Skeletal muscle tissue (tissue), 3 donors: ENCODE measurements at regions not wholly inside any gene's neighbourhood (a gene's known extent, or its start where the extent isn't known, plus 50 kb on each side); places are given as distances from the start of the nearest gene placed in this dataset.

Experiments used
- H3K27ac ChIP-seq: one replicate; pipeline ENCODE4 v1.7.0; 2013; ENCODE audit warnings: mild to moderate bottlenecking, low read depth, low read length, inconsistent platforms
- H3K27me3 ChIP-seq, 3 donors: one replicate each; pipeline ENCODE4 v1.7.0; 2013; ENCODE audit warnings: low read length in 3 of 3; ENCODE audit not compliant: control insufficient read depth in 3 of 3, insufficient read depth in 3 of 3
- H3K36me3 ChIP-seq, 3 donors: one replicate each; pipeline ENCODE4 v1.7.0; 2013; ENCODE audit warnings: low read length in 3 of 3; ENCODE audit not compliant: control insufficient read depth in 3 of 3, insufficient read depth in 3 of 3
- H3K4me1 ChIP-seq, 3 donors: one replicate each; pipeline ENCODE4 v1.7.0; 2013; ENCODE audit warnings: low read length in 3 of 3, mild to moderate bottlenecking in 3 of 3; ENCODE audit not compliant: control insufficient read depth in 3 of 3, insufficient read depth in 3 of 3
- H3K4me3 ChIP-seq, 3 donors: one replicate each; pipeline ENCODE4 v1.7.0; 2013; ENCODE audit warnings: low read length in 3 of 3
- H3K9ac ChIP-seq, 3 donors: one replicate each; pipeline ENCODE4 v1.7.0; 2013; ENCODE audit warnings: low read length in 3 of 3, mild to moderate bottlenecking in 3 of 3, moderate library complexity in 2 of 3, low read depth in 1 of 3
- H3K9me3 ChIP-seq, 3 donors: one replicate each; pipeline ENCODE4 v1.7.0; 2013; ENCODE audit warnings: low read length in 3 of 3; ENCODE audit not compliant: control insufficient read depth in 3 of 3
- donor health status: Osteomylitis.

DNA sequence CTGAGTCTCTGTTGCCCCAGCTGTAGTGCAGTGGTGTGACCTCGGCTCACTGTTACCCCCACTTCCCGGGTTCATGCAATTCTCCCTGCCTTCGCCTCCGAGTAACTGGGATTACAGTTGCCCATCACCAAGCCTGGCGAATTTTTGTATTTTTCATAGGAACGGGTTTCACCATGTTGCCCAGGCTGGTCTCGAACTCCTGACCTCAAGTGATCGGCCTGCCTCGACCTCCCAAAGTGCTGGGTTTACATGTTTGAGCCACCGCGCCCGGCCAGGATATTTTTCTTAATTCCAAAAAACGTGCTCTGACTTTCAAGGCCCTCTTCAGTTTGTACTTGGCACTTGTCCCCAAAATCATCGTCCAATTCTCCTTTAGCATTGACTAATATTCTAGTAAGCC, 129.2 kb upstream of the EPHA5 start:
- Histone ChIP-seq H3K9me3 (no peaks in the 10 kb centered on the region), H3K27me3 (no peaks in the 10 kb centered on the region), H3K4me1 (no peaks in the 10 kb centered on the region), H3K27ac (no peak overlapping the region), H3K36me3 (no peaks in the 10 kb centered on the region), H3K9ac (no peak overlapping the region), H3K4me3 (no peak overlapping the region)

DNA sequence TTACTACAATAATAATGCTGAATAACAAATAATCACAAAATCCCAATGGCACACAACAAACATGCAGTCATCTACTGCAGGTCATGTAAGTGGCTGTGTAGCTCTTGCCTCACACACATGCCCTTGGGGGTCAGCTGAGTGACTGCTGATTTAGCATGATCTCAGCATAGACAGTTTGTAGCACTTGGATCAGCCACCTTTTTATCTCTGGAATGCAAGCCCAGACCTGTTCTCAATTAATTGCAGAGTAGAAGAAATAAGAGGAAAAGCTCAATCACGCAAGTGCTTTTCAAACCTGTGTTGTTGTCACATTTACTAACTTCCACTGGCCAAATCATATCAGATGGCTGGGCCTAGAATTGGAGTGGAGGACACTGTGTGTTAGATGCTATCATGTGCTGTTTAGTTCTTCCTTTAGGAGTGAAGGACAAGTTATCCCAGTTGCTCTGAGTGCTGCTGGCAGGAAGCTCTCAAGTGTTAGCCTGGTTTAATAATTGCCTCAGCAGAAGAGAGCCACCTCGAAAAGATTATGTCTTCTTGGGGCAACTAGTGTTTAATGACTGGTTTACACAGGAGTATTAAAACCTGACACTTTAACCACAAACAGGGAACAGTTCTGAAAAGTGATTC, 128.3 kb upstream of the EPHA5 start:
- Histone ChIP-seq H3K27ac (no peak overlapping the region), H3K4me1 (no peaks in the 10 kb centered on the region), H3K9ac (no peak overlapping the region), H3K36me3 (no peaks in the 10 kb centered on the region), H3K4me3 (no peak overlapping the region), H3K27me3 (no peaks in the 10 kb centered on the region), H3K9me3 (no peaks in the 10 kb centered on the region)

DNA sequence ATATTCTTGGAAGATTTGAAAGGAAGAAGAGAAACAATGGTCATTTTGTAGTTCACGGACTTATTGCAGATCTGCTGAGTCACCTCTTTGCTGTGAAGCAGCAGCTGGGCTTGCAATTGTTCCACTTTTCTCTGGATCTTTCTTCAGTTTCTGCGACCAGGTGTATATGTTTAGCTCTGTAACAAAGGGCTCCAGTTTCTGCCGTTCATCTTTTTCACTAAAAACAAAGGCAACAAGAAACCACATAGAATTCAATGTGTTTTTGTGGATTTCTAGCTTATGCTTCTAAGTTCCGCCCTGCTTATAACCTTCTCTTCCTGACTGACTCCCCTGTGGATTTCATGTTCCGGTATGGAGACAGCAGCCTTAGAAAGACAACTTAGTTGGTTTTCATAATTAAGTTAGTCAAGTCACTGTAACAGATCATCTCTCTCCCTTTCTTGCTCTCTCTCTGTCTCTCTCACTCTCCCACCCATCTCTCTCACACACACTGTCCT, 121.6 kb upstream of the EPHA5 start:
- H3K9me3 ChIP-seq: no peaks in the 10 kb centered on the region
- H3K27me3 ChIP-seq: no peaks in the 10 kb centered on the region
- no peaks in the 10 kb centered on the region for H3K36me3 ChIP-seq
- no peaks in the 10 kb centered on the region for H3K4me1 ChIP-seq
- H3K4me3 ChIP-seq: no peak overlapping the region
- H3K27ac ChIP-seq: no peak overlapping the region
- no peak overlapping the region for H3K9ac ChIP-seq

DNA sequence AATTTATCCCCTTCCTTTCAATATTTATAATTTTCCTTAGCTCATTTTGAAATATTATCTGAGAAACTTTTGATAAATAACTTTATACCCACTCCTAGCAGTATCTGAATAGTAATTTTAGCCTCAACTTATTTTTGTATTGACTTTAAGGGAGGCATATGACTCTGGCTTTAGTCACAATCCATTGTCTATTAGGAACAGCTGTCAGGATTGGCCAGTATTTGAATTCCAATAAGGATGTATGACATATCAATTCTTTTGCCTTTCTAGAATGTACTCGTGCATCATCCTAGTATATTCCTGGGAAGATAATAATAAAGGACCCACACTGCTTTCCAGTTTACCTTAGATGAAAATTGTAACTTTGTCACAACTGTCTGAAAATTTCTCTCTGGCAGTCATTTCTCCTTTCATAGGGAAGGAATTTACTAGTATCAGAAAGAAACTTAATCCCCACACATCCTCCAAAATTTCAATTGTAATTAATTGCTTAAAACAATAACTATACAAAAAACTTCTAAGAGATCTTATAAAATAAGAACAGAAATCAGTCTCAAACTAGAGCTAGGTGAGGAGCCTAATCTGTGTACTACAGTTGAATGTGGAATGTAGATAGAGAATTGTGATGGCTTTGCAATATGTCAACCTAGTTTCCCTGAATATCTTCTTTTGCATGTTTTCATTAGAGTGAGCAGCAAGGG, 121.0 kb upstream of the EPHA5 start:
- Histone ChIP-seq H3K27me3 (no peaks in the 10 kb centered on the region), H3K9ac (no peak overlapping the region), H3K4me3 (no peak overlapping the region), H3K4me1 (no peaks in the 10 kb centered on the region), H3K9me3 (no peaks in the 10 kb centered on the region), H3K27ac (no peak overlapping the region), H3K36me3 (no peaks in the 10 kb centered on the region)

DNA sequence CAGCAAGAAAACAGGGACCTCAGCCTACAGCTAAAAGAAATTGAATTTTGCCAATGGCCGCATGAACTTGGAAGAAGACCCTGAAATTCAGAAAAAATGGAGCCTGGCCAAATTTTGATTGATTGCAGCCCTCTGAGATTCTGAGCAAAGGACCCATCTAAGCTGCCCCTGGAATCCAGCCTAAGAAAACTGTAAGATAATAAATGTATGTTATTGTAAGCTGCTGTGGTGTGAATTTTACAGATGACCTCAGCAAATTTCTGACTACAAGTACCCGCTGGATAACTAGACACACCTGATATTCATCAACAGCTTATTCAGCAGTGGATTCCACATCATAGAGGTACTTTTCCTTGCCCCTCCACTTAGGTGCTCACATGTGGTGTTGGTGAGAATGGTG, 119.5 kb upstream of the EPHA5 start:
- Histone ChIP-seq H3K9me3 (no peaks in the 10 kb centered on the region), H3K4me1 (no peaks in the 10 kb centered on the region), H3K27me3 (no peaks in the 10 kb centered on the region), H3K9ac (no peak overlapping the region), H3K27ac (no peak overlapping the region), H3K4me3 (no peak overlapping the region), H3K36me3 (no peaks in the 10 kb centered on the region)

DNA sequence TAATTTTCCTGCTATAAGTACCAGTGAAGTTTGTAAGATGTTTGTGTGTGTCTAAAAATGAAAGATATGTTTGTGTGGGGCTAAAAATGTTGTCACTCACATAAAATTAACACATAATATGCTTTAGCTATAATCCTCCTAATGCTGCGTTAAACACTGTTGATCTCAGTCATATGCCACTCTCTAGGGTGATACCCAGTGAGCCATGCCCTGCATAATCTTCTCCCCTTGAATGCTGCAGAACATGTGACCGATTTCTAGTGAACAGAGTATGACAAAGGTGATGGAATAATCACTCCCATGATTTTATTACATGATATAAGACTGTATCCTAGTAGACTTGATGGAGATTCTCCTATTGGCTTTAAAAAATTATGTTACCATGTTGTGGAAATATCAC, 119.1 kb upstream of the EPHA5 start:
- H3K36me3 ChIP-seq: no peaks in the 10 kb centered on the region
- H3K9ac ChIP-seq: no peak overlapping the region
- no peaks in the 10 kb centered on the region for H3K9me3 ChIP-seq
- no peak overlapping the region for H3K4me3 ChIP-seq
- H3K27me3 ChIP-seq: no peaks in the 10 kb centered on the region
- no peak overlapping the region for H3K27ac ChIP-seq
- no peaks in the 10 kb centered on the region for H3K4me1 ChIP-seq

DNA sequence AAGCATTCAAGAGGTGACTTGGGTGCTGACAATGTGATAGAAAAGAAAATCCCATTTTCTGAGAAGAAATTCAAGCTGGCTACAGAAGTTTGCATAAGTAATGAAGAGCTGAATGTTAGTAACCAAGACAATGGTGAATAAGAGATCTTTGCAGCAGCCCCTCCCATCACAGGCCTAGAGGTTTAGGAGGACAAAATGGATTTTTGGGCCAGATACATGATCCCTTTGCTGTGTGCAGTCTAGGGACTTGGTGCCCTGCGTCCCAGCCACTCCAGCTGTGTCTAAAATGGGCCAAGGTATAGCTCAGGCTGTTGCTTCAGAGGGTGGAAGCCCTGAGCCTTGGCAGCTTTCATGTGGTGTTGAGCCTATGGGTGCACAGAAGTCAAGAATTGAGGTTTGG, 107.0 kb upstream of the EPHA5 start:
- no peaks in the 10 kb centered on the region for H3K27me3 ChIP-seq

DNA sequence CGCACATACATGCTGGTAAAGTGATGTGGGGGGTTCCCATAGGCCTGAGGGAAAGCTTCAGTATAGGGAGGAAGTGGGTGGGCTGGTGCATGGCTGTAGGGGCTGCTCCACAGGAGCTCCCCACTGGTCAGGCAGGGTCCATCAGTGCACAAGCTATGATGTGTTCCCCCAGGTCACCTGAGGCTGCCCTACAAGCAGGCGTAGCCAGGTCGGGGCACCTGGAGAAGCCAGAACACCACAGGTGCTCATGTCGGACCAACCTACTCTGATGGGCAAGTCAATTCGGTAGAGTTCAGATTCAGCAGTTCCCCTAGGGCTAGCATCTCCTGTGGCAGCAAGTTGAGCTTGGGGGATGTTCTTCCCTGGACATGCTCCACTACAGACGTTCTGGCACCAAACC, 103.3 kb upstream of the EPHA5 start:
- H3K4me1 ChIP-seq: no peaks in the 10 kb centered on the region
- no peaks in the 10 kb centered on the region for H3K36me3 ChIP-seq
- H3K27ac ChIP-seq: no peak overlapping the region
- no peak overlapping the region for H3K9ac ChIP-seq
- no peak overlapping the region for H3K4me3 ChIP-seq
- no peaks in the 10 kb centered on the region for H3K27me3 ChIP-seq
- no peaks in the 10 kb centered on the region for H3K9me3 ChIP-seq

More for the DNA sequence above, 107.0 kb upstream of the EPHA5 start:
- no peaks in the 10 kb centered on the region for H3K36me3 ChIP-seq
- no peaks in the 10 kb centered on the region for H3K4me1 ChIP-seq
- H3K4me3 ChIP-seq: no peak overlapping the region
- no peaks in the 10 kb centered on the region for H3K9me3 ChIP-seq
- no peak overlapping the region for H3K27ac ChIP-seq
- H3K9ac ChIP-seq: no peak overlapping the region

DNA sequence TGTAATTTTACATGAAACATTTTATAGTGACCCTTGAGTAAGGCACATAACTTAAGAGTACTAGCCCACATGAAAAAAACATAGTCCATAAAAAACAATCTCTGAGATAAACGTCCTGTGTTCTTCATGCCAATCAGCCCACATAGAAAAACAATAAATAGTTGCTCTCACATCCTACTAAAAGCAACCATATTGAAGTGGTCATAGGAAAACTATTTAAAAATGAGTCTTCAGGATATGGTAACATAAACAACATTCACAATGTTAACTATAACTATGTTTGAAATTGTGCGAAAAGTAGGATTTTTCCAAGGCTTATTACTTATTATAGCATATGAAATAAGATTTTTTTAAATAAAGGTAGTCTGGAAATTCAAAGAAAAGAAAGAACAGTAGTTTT, 77.1 kb upstream of the EPHA5 start:
- Histone ChIP-seq H3K27ac (no peak overlapping the region), H3K36me3 (no peaks in the 10 kb centered on the region), H3K9me3 (no peaks in the 10 kb centered on the region), H3K4me3 (no peak overlapping the region), H3K27me3 (no peaks in the 10 kb centered on the region), H3K9ac (no peak overlapping the region), H3K4me1 (no peaks in the 10 kb centered on the region)

DNA sequence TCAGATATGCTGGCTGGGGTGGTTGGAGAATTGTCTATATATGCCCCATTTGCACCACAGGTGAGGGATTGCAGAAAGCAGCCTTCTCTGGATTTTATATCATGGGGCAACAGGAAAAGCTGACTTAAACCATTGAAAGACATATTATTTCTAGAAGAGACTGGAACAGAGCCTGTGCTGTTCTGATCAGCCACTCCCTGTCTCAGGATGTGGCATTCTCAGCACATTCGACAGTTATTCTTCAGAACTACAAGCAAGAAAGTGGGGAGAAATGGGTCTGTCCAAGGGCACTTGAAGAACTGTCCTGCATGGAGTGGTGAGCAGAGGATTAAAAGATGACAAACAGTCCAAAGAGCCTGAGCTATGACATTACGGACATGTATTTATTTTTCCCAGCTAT, 67.8 kb upstream of the EPHA5 start:
- Histone ChIP-seq H3K27me3 (no peaks in the 10 kb centered on the region), H3K4me3 (no peak overlapping the region), H3K4me1 (no peaks in the 10 kb centered on the region), H3K27ac (no peak overlapping the region), H3K9ac (no peak overlapping the region), H3K36me3 (no peaks in the 10 kb centered on the region), H3K9me3 (no peaks in the 10 kb centered on the region)
